ENCODE measurements at regions not wholly inside any gene's neighbourhood (a gene's known extent, or its start where the extent isn't known, plus 50 kb on each side); places are given as distances from the start of the nearest gene placed in this dataset.

DNA sequence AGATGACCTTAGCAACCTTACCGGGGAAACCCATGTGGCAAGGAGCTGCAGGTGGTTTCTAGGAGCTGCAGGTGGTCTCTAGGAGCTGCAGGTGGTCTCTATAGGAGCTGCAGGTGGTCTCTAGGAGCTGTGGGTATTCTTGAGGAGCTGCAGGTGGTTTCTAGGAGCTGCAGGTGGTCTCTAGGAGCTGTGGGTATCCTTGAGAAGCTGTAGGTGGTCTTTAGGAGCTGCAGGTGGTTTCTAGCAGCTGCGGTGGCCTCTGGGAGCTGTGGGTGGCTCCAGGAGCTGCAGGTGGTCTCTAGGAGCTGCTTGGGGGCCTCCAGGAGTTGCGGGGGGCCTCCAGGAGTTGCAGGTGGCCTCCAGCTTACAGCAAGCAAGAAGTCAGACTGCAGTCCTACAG, 997.5 kb downstream of the TBC1D22A start:
- TF ChIP-seq POLR2AphosphoS5 (IDR thresholded peaks at IDR 0.05; ENCODE audit: low read depth, low read length) (no peak), POLR2A (IDR thresholded peaks at IDR 0.05; ENCODE audit: low read depth, low read length) (no peak), TAF1 (IDR thresholded peaks at IDR 0.05; ENCODE audit: low read depth, low read length) (no peak), PAX5 (IDR thresholded peaks at IDR 0.05; ENCODE audit: insufficient read depth, low read length, severe bottlenecking) (no peak)

Measured in GM12891 (cell line).